NB4 (cell line): ENCODE measurements at regions not wholly inside any gene's neighbourhood (a gene's known extent, or its start where the extent isn't known, plus 50 kb on each side); places are given as distances from the start of the nearest gene placed in this dataset.

ENCODE experiments used
- CTCF ChIP-seq: IDR thresholded peaks from one replicate; pipeline ENCODE4 v1.5.1; 2012; ENCODE audit warnings: low read depth, low read length
- MAX ChIP-seq: IDR thresholded peaks from 2 replicates; pipeline ENCODE4 v1.6.1; 2011; ENCODE audit warnings: low read depth, low read length
- MYC ChIP-seq: IDR thresholded peaks from 2 replicates; pipeline ENCODE4 v1.6.1; 2011; ENCODE audit warnings: low read depth, low read length
- POLR2A ChIP-seq: IDR thresholded peaks from 2 replicates; pipeline ENCODE4 v1.6.1; 2011; ENCODE audit warnings: mild to moderate bottlenecking; ENCODE audit not compliant: insufficient read length; ENCODE audit errors: extremely low read depth

GRCh38 chr1:234879147-234880080 is 249.2 kb downstream of the TOMM20 start:
- no peak for TF ChIP-seq POLR2A
- TF ChIP-seq CTCF = no peak
- TF ChIP-seq MAX = no peak
- no peak for TF ChIP-seq MYC
